ENCODE measurements at regions not wholly inside any gene's neighbourhood (a gene's known extent, or its start where the extent isn't known, plus 50 kb on each side); places are given as distances from the start of the nearest gene placed in this dataset.

DNA sequence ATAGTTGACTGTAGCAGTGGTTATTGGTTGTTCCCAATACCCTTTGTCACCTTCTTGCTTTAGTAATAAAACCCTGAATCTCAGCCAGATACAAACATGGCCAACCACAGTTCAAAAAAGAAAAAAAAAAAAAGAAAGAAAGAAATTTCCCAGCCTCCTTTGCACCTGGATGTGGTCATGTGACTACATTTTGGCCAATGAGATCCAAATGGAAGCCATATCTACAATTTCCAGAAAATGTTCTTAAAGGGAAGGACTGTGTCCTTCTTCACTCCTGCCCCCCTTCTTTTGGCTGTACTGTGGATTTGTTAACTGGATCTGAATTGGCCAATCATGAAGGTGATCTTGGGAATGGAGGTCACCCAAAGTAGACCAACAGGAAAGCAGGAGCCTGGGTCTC is 141.9 kb downstream of the SOX9 start:
- no peak for DNase-seq

GRCh38 chr17:72264682-72265405 is 144.0 kb downstream of the SOX9 start:
- no peak for DNase-seq

DNA sequence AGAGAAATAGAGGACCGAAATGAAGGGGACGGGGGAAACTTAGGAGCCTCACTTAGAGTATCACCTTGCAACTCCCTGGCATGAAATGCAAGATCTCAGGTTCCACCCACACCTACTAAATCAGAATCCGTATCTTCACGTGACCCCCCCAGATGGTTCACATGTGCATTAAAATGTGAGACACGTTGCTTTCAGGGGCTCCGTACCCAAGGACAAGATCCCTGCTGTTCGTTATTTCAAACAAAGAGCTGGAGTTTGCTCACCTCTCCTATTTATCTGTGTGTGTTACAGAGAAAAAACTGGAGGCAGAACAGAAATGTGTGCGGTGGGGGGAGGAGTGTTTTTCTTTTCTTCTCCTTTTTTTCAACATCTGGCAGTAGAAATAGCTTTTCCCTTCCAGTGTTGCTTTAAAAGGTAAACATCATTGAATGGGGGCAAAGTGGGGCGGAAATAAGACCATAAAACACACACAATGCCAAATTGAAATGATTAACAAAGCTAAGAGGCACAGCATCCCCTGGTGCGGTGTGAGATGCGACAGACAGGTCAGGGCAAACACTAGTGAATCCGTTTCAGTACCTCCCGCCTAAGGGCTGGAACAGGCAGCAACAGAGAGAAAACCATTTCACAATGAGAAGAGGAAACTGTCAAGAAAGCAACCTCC is 145.4 kb downstream of the SOX9 start:
- no peak for DNase-seq

DNA sequence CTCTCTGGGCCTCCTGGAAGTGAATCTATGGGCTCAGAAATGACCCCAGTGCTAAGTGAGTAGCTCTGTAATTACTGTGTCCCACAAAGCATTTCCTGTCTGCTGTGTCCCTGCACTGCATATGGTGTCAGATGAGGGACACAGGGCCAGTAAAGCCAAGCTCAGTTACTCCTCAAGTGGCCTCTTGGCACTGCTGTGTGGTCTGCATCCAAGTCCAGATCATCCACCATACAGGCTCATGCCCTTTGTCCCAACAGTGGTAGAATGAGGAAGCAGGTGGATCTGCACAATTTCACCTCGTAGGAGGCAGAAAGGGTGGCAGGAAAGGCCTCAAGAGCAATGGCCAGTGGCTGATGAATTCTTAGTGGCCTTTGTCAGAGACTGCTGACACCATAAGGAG is 146.8 kb downstream of the SOX9 start:
- no peak for DNase-seq

GRCh38 chr17:72268431-72268830 is 147.6 kb downstream of the SOX9 start:
- no peak for DNase-seq

- peak; percentile 12 for DNase-seq
Measured at GRCh38 chr17:72270273-72270924, 149.6 kb downstream of the SOX9 start.

- DNase-seq: no peak
Measured at GRCh38 chr17:72271603-72272002, 150.8 kb downstream of the SOX9 start.

- no peak for DNase-seq
Measured at GRCh38 chr17:72273289-72274056, 152.7 kb downstream of the SOX9 start.

DNA sequence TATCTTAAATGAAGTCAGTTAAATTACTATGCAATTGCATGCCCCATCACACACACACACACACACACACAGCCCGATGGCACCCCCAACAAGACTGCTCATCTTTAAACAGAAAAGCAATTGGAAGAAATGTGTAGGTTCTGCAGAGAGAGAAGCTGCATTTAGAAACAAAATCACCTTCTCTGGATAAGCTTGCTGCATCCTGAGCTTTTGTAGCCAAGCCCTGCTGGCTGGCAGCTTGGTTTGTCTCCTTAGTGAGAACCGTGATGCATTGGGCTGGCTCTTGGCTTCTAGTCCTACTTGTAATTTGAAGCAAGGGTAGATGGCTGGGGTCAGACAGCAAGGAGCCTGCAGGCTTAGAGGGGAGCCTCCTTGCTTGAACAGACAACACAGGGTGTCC is 153.8 kb downstream of the SOX9 start:
- no peak for DNase-seq

- DNase-seq: no peak
Measured at GRCh38 chr17:72280881-72281280, 160.1 kb downstream of the SOX9 start.

DNA sequence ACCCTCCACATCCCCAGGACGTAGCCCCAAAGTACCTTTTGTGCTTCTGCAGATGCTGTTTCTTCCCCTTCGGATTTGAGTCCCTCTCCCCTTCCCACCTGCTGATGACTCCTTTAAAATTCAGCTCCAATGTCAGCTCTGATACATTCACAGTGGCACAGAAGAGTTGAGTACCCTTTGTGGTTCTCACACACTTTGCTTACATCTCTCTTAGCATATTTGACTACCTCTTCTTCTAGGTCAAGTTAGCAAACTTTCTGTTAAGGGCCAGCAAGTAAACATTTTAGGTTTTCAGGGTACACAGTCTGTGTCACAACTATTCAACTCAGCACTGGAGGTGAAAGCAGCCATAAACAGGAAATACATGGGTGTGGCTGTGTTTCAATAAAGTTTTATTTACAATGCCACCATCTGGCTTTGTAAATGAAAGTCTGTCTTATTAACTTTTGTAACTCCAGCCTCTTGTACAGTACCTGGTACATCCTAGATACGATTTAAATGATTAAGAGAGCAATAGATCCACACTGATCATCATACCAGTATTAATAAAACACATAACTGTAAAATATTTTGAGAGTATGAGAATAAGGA is 161.7 kb downstream of the SOX9 start:
- DNase-seq: no peak

DNA sequence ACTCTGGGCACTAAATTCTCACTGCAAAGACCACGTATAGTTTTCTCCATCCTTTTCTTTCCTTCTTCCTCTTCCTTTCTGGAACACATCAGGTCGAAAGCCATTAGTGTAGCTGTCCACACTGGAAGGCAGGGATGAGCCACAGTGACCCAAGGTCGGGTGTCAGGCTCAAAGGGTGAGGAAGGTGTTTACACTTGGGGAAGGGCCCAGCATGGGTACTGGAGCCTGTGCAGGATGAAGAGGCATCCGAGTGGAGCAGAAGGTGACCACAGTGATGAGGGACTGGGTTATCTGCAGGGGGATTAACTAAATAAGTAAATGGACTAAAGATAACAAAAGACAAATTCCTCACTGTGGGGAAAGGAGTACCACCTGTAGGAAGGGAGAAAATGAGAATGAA is 164.0 kb downstream of the SOX9 start:
- no peak for DNase-seq

GRCh38 chr17:72287586-72287985 is 166.8 kb downstream of the SOX9 start:
- no peak for DNase-seq

DNA sequence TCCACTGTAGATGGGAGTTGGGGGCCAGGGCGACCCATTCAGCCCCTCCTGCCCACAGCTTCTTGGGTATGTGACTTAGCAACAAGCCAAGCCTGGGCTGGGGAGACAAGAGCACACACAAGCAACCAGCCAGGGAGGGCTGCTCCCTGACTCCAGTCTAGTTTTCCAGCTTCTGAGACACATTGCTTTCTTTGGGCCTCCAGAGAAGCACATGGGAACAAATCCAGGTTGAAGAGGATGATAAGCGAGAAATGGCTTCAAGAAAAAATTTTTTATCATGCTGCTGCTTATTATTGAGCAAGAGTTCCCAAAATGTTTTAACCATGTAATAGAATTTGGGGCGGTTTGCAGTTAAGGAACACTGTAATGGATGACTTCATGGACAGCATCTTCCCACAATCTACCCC is 173.7 kb downstream of the SOX9 start:
- no peak for DNase-seq

DNA sequence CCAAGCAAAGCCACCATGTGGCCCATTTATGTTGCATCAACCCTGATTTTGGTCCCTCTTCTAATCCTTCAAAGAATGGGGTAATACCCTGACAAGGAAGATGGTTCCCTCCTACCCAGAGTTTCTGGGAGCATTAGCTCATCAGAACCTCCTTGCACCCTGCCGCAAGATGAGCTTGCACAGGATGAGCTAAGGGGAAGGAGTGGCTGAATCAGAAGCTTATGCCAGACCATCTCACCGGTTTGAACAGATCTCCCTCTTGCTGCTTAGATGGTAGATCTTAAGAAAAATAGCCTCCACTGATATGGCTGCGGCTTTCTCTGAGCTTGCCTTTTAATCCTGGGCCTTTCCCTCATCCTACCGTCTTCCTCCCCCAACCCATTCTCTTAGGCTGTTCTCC is 175.1 kb downstream of the SOX9 start:
- DNase-seq: no peak

DNA sequence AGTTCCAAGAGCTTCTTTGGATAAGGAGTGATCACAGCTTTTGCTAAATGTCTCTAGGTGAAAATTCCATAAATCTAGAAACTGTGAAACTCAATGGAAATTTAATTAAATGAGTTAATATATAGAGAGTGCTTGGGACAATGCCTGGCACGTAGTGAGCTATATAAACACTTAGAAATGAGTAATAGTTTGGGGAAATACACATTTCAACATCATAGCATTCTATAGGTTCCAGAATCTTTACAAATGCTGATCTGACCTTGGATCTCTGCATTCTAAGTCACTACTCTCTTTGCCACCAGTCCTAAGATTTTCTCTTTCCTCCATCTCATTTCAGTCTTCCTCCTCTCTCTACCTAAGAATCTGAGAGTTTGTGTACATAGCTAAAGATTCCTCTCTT is 175.6 kb downstream of the SOX9 start:
- DNase-seq: no peak

- DNase-seq: peak; percentile 31
Measured at GRCh38 chr17:72297326-72298115, 176.7 kb downstream of the SOX9 start.

DNA sequence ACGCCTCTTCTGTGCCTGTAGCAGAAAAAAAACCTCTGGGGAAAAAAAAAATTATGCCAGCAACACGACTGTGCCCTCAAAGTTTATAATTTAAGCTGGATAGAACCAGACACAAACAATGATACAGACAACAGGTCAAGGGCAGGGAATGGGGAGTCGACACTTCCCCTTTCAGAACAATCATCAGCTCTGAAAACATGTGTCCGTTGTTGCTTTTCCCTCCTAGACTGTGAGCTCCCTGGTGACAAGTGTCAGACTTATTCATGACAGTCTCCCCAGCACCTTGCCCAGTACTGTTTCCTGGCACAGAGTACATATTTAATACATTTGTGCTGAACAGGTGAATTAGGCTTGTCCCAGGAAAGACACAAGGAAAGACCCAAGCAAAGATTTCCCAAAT is 178.3 kb downstream of the SOX9 start:
- no peak for DNase-seq

GRCh38 chr17:72299592-72299991 is 178.8 kb downstream of the SOX9 start:
- no peak for DNase-seq

- no peak for DNase-seq
Measured at GRCh38 chr17:72301887-72302286, 181.1 kb downstream of the SOX9 start.

DNA sequence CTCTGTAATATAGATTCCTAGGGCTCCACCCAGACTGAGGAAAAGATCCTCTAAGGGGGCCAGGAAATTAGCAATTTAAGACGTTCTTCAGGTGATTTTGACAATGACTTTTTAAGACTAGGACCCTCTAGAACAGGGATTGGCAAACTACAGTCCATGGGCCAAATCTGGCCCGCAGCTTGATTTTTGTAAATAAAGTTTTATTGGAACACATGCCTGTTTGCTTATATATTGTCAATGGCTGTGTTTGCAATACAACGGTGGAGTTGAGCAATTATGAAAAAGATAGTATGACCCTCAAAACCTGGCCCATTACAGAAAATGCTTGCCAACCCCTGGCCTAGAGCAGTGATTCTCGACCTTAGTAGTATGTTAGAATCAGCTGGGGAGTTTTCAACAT is 181.9 kb downstream of the SOX9 start:
- no peak for DNase-seq

Measured in fibroblast of skin of scalp (primary cell).